ENCODE measurements at regions not wholly inside any gene's neighbourhood (a gene's known extent, or its start where the extent isn't known, plus 50 kb on each side); places are given as distances from the start of the nearest gene placed in this dataset.

DNA sequence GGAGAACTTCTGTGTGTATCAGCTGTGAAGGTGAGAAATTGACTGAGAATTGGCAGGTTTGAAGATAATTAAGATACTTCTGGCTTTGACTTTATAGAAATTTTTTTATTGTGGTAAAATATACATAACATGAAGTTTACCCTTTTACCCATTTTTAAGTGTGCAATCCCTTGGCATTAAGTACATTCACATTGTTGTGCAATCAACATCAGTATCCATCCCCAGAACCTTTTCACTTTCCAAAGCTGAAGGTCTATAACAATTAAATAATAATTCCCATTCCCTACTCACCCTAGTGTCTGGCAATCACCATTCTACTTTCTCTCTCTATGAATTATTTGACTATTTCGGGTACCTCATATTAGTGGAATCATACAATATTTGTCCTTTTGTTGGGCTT lies 69.9 kb downstream of the ACTBL2 start:
- no peak for TF ChIP-seq FOXK1 (CRISPR knock-in tag; IDR thresholded peaks at IDR 0.05)
- TF ChIP-seq, protein P1, sequence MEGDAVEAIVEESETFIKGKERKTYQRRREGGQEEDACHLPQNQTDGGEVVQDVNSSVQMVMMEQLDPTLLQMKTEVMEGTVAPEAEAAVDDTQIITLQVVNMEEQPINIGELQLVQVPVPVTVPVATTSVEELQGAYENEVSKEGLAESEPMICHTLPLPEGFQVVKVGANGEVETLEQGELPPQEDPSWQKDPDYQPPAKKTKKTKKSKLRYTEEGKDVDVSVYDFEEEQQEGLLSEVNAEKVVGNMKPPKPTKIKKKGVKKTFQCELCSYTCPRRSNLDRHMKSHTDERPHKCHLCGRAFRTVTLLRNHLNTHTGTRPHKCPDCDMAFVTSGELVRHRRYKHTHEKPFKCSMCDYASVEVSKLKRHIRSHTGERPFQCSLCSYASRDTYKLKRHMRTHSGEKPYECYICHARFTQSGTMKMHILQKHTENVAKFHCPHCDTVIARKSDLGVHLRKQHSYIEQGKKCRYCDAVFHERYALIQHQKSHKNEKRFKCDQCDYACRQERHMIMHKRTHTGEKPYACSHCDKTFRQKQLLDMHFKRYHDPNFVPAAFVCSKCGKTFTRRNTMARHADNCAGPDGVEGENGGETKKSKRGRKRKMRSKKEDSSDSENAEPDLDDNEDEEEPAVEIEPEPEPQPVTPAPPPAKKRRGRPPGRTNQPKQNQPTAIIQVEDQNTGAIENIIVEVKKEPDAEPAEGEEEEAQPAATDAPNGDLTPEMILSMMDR (IDR thresholded peaks at IDR 0.05) = no peak
- TF ChIP-seq NFE2L1 (CRISPR knock-in tag; IDR thresholded peaks at IDR 0.05) = no peak
- no peak for TF ChIP-seq ZNF416 (CRISPR knock-in tag; IDR thresholded peaks at IDR 0.05)
- TF ChIP-seq, protein P2, sequence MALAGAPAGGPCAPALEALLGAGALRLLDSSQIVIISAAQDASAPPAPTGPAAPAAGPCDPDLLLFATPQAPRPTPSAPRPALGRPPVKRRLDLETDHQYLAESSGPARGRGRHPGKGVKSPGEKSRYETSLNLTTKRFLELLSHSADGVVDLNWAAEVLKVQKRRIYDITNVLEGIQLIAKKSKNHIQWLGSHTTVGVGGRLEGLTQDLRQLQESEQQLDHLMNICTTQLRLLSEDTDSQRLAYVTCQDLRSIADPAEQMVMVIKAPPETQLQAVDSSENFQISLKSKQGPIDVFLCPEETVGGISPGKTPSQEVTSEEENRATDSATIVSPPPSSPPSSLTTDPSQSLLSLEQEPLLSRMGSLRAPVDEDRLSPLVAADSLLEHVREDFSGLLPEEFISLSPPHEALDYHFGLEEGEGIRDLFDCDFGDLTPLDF (CRISPR knock-in tag; IDR thresholded peaks at IDR 0.05) = no peak
- no peak for TF ChIP-seq ZNF671 (CRISPR knock-in tag; IDR thresholded peaks at IDR 0.05)
- no peak for TF ChIP-seq MXD4 (CRISPR knock-in tag; IDR thresholded peaks at IDR 0.05; ENCODE audit: borderline replicate concordance)
- TF ChIP-seq, protein P3, sequence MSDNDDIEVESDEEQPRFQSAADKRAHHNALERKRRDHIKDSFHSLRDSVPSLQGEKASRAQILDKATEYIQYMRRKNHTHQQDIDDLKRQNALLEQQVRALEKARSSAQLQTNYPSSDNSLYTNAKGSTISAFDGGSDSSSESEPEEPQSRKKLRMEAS (CRISPR knock-in tag; IDR thresholded peaks at IDR 0.05) = no peak

Measured in WTC11 (cell line).